BLaER1 treated with 17β-estradiol and CSF1 and Interleukin-3, amounts not matched to agents 10 nM and 100 nM (cell line): ENCODE measurements at regions not wholly inside any gene's neighbourhood (a gene's known extent, or its start where the extent isn't known, plus 50 kb on each side); places are given as distances from the start of the nearest gene placed in this dataset.
A peak's percentile ranks its signal among the peaks of the same experiment; 100 is the strongest.

Experiments used
- H3K27ac ChIP-seq, 11 experiments: shearing (Covaris generic); formaldehyde crosslinking; 2 replicates each; pipeline ENCODE4 v1.8.1; 2022
- H3K27me3 ChIP-seq, 11 experiments: shearing (Covaris generic); formaldehyde crosslinking; 2 replicates each; pipeline ENCODE4 v1.8.1; 2022
- H3K36me3 ChIP-seq, 11 experiments: shearing (Covaris generic); formaldehyde crosslinking; 2 replicates each; pipeline ENCODE4 v1.8.1; 2022
- H3K4me1 ChIP-seq, 10 experiments: shearing (Covaris generic); formaldehyde crosslinking; 2 replicates each; pipeline ENCODE4 v1.8.1; 2022
- H3K4me2 ChIP-seq, 11 experiments: shearing (Covaris generic); formaldehyde crosslinking; 2 replicates each; pipeline ENCODE4 v1.8.1; 2022
- H3K4me3 ChIP-seq, 10 experiments: shearing (Covaris generic); formaldehyde crosslinking; 2 replicates each; pipeline ENCODE4 v1.8.1; 2022
- H3K9ac ChIP-seq, 11 experiments: shearing (Covaris generic); formaldehyde crosslinking; 2 replicates each; pipeline ENCODE4 v1.8.1; 2022
- H3K9me3 ChIP-seq, 11 experiments: shearing (Covaris generic); formaldehyde crosslinking; replicated peaks in 1 of 11; 2 replicates each; pipeline ENCODE4 v1.8.1; 2022
- H4K20me1 ChIP-seq, 11 experiments: shearing (Covaris generic); formaldehyde crosslinking; 2 replicates each; pipeline ENCODE4 v1.8.1; 2022
- Cebpa-rat ChIP-seq, 11 experiments: shearing (Covaris generic); IDR thresholded peaks; 2 replicates each; pipeline ENCODE4 v1.8.1; 2022

GRCh38 chr5:115469904-115470516 is 74.6 kb downstream of the FEM1C start:
- no peak for TF ChIP-seq Cebpa-rat (IDR thresholded peaks at IDR 0.05)
- Histone ChIP-seq H3K36me3 (no peaks in the 10 kb centered on the region), H3K4me2 (no peak overlapping the region), H3K27ac (no peak overlapping the region), H3K27me3 (no peaks in the 10 kb centered on the region), H3K9ac (no peak overlapping the region), H4K20me1 (no peaks in the 10 kb centered on the region), H3K4me1 (peaks cover 0 to 43% (median 0%) of the 10 kb centered on the region in 10 experiments; a peak in 5 of 20 replicates), H3K4me3 (no peak overlapping the region), H3K9me3 (no peaks in the 10 kb centered on the region)

- Histone ChIP-seq H3K4me3 (no peak overlapping the region), H3K27me3 (no peaks in the 10 kb centered on the region), H3K4me2 (no peak overlapping the region), H3K9me3 (no peaks in the 10 kb centered on the region), H3K9ac (no peak overlapping the region), H3K36me3 (no peaks in the 10 kb centered on the region), H3K4me1 (peaks cover 0 to 22% (median 0%) of the 10 kb centered on the region in 10 experiments; a peak in 5 of 20 replicates), H4K20me1 (no peaks in the 10 kb centered on the region), H3K27ac (no peak overlapping the region)
- no peak for TF ChIP-seq Cebpa-rat (IDR thresholded peaks at IDR 0.05)
Measured at GRCh38 chr5:115467628-115468027, 76.9 kb downstream of the FEM1C start.

- no peaks in the 10 kb centered on the region for H3K27me3 ChIP-seq
- no peak overlapping the region for H3K4me2 ChIP-seq
- no peaks in the 10 kb centered on the region for H3K9me3 ChIP-seq
- H4K20me1 ChIP-seq = no peaks in the 10 kb centered on the region
- H3K4me1 ChIP-seq = peaks cover 0 to 31% (median 0%) of the 10 kb centered on the region in 10 experiments; a peak in 6 of 20 replicates
- no peak overlapping the region for H3K27ac ChIP-seq
- H3K36me3 ChIP-seq = no peaks in the 10 kb centered on the region
- no peak overlapping the region for H3K9ac ChIP-seq
- no peak for TF ChIP-seq Cebpa-rat (IDR thresholded peaks at IDR 0.05)
- H3K4me3 ChIP-seq = no peak overlapping the region
Measured at GRCh38 chr5:115465431-115465830, 79.1 kb downstream of the FEM1C start.

GRCh38 chr5:115463983-115464382 is 80.6 kb downstream of the FEM1C start:
- Histone ChIP-seq H3K27me3 (no peaks in the 10 kb centered on the region), H3K27ac (no peak overlapping the region), H3K4me1 (peaks cover 0 to 46% (median 0%) of the 10 kb centered on the region in 10 experiments; a peak in 6 of 20 replicates), H3K9me3 (no peaks in the 10 kb centered on the region), H3K9ac (no peak overlapping the region), H4K20me1 (no peaks in the 10 kb centered on the region), H3K36me3 (no peaks in the 10 kb centered on the region), H3K4me2 (no peak overlapping the region), H3K4me3 (no peak overlapping the region)
- TF ChIP-seq Cebpa-rat (IDR thresholded peaks at IDR 0.05) = no peak

GRCh38 chr5:115461506-115462290 is 82.9 kb downstream of the FEM1C start:
- Histone ChIP-seq H3K27ac (peak overlapping the region in 4 of 11 experiments; percentile 22 to 87 (median 78); a peak in 7 of 22 replicates), H3K4me2 (peak overlapping the region in 3 of 11 experiments; percentile 51 to 90 (median 86); a peak in 6 of 22 replicates), H3K4me3 (no peak overlapping the region), H3K27me3 (no peaks in the 10 kb centered on the region), H3K4me1 (peaks cover 0 to 63% (median 0%) of the 10 kb centered on the region in 10 experiments; a peak in 6 of 20 replicates), H3K9me3 (no peaks in the 10 kb centered on the region), H3K9ac (peak overlapping the region in 2 of 11 experiments; percentile 11 to 48; a peak in 3 of 22 replicates), H3K36me3 (no peaks in the 10 kb centered on the region), H4K20me1 (no peaks in the 10 kb centered on the region)
- TF ChIP-seq Cebpa-rat (IDR thresholded peaks at IDR 0.05) = no peak

- H3K27me3 ChIP-seq = no peaks in the 10 kb centered on the region
- H3K9me3 ChIP-seq = no peaks in the 10 kb centered on the region
- no peaks in the 10 kb centered on the region for H3K36me3 ChIP-seq
- peak overlapping the region in 3 of 11 experiments; percentile 51 to 90 (median 86); a peak in 6 of 22 replicates for H3K4me2 ChIP-seq
- no peaks in the 10 kb centered on the region for H4K20me1 ChIP-seq
- peaks cover 0 to 69% (median 0%) of the 10 kb centered on the region in 10 experiments; a peak in 6 of 20 replicates for H3K4me1 ChIP-seq
- H3K27ac ChIP-seq = peak overlapping the region in 4 of 11 experiments; percentile 22 to 87 (median 78); a peak in 7 of 22 replicates
- no peak overlapping the region; a peak in 1 of 20 replicates for H3K4me3 ChIP-seq
- H3K9ac ChIP-seq = peak overlapping the region in 1 of 11 experiments; percentile 48; a peak in 3 of 22 replicates
- TF ChIP-seq Cebpa-rat (IDR thresholded peaks at IDR 0.05) = no peak
Measured at GRCh38 chr5:115461093-115461492, 83.5 kb downstream of the FEM1C start.

DNA sequence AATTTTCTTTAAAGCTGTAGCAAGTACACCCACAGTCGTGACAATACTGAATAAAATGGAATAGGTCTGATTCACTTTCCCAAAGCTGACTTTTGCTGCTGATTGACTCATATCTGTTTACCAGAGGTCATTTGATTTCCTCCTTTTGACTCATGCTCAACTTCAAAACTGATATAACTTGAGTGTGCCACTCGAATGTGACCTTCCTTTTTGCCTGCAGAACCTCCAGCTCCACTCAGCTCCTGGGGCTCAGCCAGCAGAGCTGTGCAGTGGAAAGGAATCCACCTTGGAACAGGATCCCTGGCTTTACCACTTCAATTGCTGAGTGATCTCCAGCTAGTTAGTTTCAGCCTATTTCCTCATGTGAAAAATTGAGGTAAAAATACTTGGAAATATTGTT is 84.1 kb downstream of the FEM1C start:
- Histone ChIP-seq H3K27ac (peak overlapping the region in 4 of 11 experiments; percentile 22 to 87 (median 78); a peak in 6 of 22 replicates), H3K9ac (peak overlapping the region in 3 of 11 experiments; percentile 45 to 69 (median 48); a peak in 4 of 22 replicates), H3K9me3 (no peaks in the 10 kb centered on the region), H3K4me3 (no peak overlapping the region; a peak in 1 of 20 replicates), H3K4me2 (peak overlapping the region in 3 of 11 experiments; percentile 51 to 90 (median 86); a peak in 6 of 22 replicates), H3K36me3 (no peaks in the 10 kb centered on the region), H3K4me1 (peaks cover 0 to 75% (median 0%) of the 10 kb centered on the region in 10 experiments; a peak in 6 of 20 replicates), H3K27me3 (no peaks in the 10 kb centered on the region), H4K20me1 (no peaks in the 10 kb centered on the region)
- TF ChIP-seq Cebpa-rat (IDR thresholded peaks at IDR 0.05) = no peak

DNA sequence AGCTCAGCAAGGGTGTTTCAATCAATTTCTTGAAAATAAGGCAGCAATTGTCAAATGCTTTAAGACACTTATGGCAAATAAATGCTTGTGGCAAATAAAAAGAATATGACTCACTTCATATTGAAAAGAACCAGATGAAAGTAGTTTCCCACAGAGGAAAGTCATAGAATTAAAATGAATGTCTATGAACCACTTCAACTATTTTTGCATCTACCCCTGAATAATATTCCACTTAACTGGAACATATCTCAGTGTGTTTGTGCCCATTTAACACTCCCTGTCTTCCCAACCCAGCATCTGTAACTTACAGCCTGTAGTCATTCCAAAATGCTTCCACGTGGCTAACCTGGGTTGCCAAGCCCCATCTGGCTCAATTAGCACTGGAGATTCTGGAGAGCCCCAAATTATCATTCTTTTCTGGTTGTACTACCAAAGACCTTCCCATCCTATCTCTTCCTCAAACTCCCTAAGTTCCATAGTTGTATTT is 84.7 kb downstream of the FEM1C start:
- Histone ChIP-seq H3K9me3 (no peaks in the 10 kb centered on the region), H3K27ac (peak overlapping the region in 4 of 11 experiments; percentile 12 to 87 (median 78); a peak in 6 of 22 replicates), H3K4me3 (no peak overlapping the region), H3K4me2 (peak overlapping the region in 3 of 11 experiments; percentile 51 to 90 (median 86); a peak in 6 of 22 replicates), H3K27me3 (no peaks in the 10 kb centered on the region), H3K36me3 (no peaks in the 10 kb centered on the region), H4K20me1 (no peaks in the 10 kb centered on the region), H3K9ac (peak overlapping the region in 3 of 11 experiments; percentile 45 to 69 (median 48); a peak in 4 of 22 replicates), H3K4me1 (peaks cover 0 to 81% (median 0%) of the 10 kb centered on the region in 10 experiments; a peak in 6 of 20 replicates)
- no peak for TF ChIP-seq Cebpa-rat (IDR thresholded peaks at IDR 0.05)

DNA sequence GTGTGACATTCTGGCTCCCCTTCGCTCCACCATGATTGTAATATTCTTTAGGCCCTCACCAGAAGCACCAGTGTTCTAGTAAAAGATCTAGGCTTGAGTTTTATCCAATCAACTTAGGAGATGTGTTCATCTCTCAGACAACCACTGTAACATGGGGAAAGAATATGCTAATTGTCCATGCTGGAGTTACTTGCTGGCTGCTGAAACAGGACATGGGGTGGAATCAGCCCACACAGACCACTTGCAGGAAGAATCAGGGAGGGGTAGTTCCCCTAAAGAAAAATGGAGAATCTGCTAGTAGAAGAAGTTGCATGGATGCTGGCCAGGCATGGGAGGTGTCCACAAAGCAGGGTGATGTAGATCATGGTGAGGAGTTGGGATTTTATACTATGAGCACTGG is 86.2 kb downstream of the FEM1C start:
- TF ChIP-seq Cebpa-rat (IDR thresholded peaks at IDR 0.05) = no peak
- Histone ChIP-seq H4K20me1 (no peaks in the 10 kb centered on the region), H3K4me1 (peaks cover 0 to 96% (median 0%) of the 10 kb centered on the region in 10 experiments; a peak in 6 of 20 replicates)

More for the DNA sequence above, 86.2 kb downstream of the FEM1C start:
- Histone ChIP-seq H3K9ac (no peak overlapping the region), H3K27ac (peak overlapping the region in 3 of 11 experiments; percentile 21 to 87 (median 78); a peak in 5 of 22 replicates), H3K27me3 (no peaks in the 10 kb centered on the region), H3K4me2 (peak overlapping the region in 3 of 11 experiments; percentile 51 to 90 (median 86); a peak in 5 of 22 replicates), H3K4me3 (no peak overlapping the region), H3K9me3 (no peaks in the 10 kb centered on the region), H3K36me3 (no peaks in the 10 kb centered on the region)
